Cortex of kidney (tissue), 1 donor: ENCODE measurements at regions not wholly inside any gene's neighbourhood (a gene's known extent, or its start where the extent isn't known, plus 50 kb on each side); places are given as distances from the start of the nearest gene placed in this dataset.
"Not testable (repeated sequence)": the region's sequence is repeated elsewhere in the genome, so short reads cannot be mapped to it uniquely, and the experiment has no call there.

ENCODE experiments used
- DNase-seq: peaks from one replicate; lab custom pipeline; 2025; lab: John Stamatoyannopoulos, UW

- DNase-seq: no peak
These were observed 51.1 kb upstream of the JADE1 start for GRCh38 chr4:128758314-128758922.

- no peak for DNase-seq
These were observed 51.8 kb upstream of the JADE1 start for GRCh38 chr4:128757712-128758111.

- DNase-seq: no peak
These were observed 58.1 kb upstream of the JADE1 start for GRCh38 chr4:128751354-128751753.

DNA sequence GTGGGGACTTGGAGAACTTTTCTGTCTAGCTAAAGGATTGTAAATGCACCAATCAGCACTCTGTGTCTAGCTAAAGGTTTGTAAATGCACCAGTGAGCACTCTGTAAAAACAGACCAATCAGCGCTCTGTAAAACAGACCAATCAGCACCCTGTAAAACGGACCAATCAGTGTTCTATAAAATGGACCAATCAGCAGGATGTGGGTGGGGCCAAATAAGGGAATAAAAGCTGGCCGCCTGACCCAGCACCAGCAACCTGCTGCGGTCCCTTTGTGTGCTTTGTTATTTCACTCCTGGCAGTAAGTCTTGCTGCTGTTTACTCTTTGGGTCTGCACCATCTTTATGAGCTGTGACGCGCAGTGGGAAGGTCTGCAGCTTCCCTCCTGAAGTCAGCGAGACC is 67.8 kb upstream of the JADE1 start:
- DNase-seq: not testable (repeated sequence)

DNA sequence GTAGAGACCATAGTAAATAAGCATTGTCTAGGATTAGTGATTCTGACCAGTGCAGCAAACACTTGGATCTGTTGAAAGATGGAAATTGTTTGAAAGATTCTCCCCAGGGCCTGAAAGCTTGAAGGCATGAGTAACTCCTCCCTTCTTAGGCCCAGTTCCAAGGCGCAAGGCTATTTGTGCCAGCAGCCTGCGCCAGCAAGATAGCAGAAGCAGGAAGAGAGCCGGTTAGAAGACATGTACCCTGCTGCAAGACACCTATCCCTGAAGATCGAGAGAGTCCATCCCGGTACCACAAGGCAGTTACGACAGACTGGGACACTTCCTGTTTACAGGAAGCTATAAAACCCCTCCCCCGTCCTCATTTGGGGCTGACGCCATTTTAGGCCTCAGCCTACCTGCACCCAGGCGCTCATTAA is 72.4 kb upstream of the JADE1 start:
- no peak for DNase-seq

DNA sequence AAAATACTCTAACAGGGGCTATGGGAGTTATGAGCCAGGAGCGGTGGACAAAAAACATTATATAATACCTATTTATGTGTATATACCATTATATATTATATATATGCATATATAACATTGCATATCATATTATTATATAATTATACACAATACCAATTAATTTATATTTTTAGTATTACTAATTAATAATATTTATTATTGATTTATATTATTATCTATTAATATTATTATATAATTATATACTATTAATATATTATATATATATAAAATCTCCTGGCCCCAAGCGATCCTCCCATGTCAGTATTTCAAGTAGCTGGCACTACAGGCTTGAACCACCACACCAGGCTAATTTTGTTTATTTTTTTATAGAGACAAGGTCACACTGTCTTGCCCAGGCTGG is 73.8 kb upstream of the JADE1 start:
- DNase-seq: no peak

- DNase-seq: no peak
These were observed 81.3 kb upstream of the JADE1 start for GRCh38 chr4:128728190-128728589.

DNA sequence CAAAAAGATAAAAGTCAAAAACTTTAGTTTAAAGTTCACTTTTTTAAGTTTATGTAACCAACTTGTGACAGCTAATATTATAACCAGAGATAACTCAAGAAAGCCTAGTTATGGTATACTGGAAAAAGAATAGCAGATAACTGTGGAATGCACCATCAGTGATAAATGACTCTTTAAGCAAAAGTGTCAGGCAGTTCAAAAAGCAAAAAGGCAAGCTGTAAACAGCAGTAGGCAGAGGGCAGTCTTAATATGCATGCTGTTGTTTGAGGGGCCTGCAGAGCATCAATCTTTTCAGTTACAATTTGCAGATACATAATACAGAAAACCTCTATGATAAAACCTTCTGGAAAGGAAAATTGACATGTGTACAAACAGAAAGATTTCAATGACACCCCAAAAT is 81.8 kb upstream of the JADE1 start:
- no peak for DNase-seq

DNA sequence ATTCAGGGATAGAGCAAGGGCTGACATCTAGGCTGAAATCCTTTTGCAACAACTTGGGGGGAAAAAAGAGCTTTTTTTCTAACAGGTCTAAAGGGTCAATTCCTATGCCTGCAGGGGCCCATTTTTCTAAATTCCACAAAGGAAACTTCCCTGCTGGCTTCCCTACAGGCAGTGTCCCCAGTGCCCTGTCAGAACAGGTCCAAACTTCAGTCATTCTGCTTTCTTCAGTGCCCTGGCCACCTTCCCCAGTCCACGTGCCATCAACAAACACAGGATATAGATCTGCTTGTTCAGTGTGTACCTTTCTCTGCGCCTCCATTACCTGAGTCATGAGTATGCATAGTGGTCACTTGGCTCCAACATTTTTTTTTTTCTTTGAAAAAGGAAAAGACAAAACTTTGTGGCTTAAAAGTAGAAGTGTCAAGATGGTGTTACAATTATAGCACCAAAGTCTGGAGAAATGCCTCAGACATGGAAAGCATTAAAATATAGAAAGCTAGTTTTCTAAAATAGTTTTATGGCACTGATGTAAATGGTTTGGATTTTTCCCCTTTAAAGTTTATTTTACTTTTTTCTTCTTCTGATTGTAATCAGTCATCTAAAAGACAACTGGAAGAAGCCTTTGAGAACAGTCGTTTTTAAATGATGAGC is 84.0 kb upstream of the JADE1 start:
- no peak for DNase-seq

GRCh38 chr4:128722911-128723310 is 86.6 kb upstream of the JADE1 start:
- DNase-seq: no peak

DNA sequence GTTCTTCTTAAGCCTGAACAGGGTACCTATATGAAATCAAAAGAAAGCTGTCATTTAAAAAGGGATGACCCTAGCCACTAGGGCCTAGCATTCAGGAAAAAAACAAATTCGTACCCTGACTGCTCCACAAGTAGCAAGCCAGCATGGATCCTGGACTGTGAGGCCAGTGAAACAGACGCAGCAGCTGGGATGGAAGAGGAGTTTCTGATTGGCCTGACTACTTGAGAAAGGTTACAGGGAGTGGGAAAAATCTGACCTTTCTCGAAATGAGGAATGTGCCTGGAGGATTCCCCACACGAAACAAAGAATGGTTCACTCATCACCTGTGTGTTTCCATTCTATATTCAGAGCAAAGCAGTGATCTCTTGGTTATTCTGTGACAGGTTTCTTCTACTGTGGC is 87.6 kb upstream of the JADE1 start:
- no peak for DNase-seq

GRCh38 chr4:128720270-128720669 is 89.2 kb upstream of the JADE1 start:
- no peak for DNase-seq

- DNase-seq: no peak
These were observed 90.7 kb upstream of the JADE1 start for GRCh38 chr4:128718768-128719167.

DNA sequence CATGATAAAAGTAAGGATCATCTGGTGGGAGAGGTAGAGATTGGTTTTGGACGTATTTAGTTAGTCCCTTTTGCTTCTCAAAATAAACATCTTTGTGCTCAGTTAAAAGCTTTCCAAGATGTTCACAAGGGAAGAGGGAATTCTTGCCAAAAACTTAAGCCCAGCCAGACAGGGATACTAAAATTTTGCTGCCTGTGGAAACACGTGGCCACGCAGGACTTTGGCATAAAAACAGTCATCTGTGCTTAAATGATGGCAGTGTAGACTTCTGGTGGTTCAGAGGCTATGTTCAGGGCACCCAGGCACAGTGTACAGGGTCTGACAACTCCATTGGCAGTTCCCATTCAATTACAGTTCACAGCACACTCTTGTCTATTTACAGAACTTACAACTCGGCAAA is 93.2 kb upstream of the JADE1 start:
- no peak for DNase-seq

DNA sequence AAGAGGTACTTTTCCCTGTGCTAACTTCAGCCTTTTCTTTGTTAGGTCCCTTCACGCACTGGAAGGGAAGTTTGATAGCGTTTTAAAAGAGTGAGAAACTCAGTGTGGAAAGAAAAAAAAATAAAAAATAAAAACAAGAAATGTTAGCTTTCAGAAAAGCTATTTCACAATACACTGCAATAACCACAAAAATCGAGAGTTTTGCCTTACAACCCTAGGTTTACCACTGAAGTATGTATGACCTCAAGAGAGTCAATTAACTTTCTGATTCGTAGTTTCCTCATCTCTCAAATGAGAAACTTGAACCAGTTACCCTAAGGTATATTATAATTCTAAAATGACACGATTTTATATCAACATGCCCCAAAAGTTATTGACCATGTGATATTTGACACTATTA is 93.9 kb upstream of the JADE1 start:
- DNase-seq: no peak

DNA sequence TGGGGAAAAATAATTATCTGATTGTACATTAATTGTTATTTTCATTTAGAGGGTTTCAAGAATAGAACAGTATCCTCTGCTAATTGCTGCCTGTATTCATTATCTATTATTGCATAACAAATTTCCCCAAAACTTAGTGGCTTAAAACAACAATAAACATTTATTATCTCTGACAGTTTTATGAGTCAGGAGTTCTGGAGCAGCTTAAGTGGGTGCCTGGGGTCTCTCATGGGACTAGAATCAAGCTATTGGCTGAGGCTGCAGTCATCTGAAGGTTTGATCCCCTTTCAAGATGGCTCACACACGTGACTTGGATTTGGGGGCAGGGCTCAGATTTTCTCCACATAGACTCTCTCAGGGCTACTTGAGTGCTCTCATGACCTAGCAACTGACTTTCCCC is 98.1 kb upstream of the JADE1 start:
- DNase-seq: no peak

GRCh38 chr4:128709268-128709667 is 100.2 kb upstream of the JADE1 start:
- DNase-seq: no peak

DNA sequence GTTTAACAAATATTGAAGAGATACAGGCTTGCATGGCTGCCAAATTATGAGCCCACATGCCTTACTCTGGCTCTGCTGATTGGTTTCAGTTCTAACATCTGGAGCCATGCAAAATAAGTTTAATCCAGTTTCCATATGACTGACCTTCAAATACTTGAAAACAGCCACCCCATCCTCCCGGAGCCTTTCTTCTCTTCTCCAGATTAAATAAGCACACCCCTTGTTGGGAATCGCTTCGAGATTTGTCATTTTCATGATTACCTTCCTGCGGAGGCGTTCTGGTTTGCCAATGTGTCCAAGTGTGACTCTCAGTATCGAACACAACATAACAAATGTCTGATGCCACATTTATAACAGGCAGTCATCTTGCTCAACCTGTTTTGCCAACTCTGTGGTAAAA is 101.6 kb upstream of the JADE1 start:
- DNase-seq: no peak

DNA sequence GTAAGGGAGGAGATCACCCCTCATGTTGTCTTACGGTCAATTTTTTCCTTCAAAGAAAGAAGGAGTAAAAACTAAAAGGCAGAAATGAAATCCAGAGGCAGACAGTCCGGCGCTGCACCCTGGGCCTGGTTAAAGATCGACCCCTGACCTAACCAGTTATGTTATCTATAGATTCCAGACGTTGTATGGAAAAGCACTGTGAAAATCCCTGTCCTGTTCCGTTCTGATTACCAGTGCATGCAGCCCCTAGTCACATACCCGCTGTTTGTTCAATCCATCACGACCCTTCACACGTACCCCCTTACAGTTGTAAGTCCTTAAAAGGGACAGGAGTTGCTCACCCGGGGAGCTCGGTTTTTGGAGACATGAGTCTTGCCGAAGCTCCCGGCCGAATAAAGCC is 105.6 kb upstream of the JADE1 start:
- DNase-seq: no peak

GRCh38 chr4:128700659-128701350 is 108.7 kb upstream of the JADE1 start:
- DNase-seq: no peak

DNA sequence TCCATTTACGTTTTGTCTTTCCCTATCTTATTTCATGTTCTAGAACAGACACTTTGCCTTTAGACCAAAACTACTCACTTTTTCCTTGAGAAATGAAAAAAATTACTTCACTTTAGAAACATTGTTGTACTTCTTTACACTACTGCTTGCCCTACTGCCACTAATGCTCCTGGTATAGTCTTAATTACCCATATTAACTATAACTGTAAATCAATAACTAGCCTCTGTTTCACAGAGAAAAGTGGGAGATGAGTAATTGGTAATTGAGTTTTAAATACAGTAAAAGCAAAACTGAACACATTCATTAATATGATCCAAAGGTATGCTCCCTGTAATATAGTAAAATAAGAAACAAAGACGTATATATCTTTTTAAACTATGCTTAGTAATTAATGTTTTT is 111.1 kb upstream of the JADE1 start:
- no peak for DNase-seq

DNA sequence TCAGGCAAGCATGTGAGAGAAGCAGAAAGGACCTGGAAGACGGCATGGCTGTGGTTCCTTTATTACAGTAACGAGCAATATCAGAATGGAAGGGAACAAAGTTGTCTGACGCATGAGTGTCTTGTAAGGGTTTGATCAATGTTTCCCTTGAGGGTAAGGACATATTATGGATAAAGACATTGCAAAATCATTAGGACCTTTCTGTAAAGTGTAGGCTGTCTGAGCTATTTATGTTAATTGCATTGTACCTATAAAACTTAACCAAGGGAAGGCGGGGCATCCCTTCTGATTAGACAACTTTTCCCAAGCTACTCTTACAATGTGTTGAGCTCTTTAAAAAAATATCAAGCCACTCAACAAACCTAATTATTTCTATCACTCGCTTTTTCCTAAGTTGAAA is 112.2 kb upstream of the JADE1 start:
- DNase-seq: no peak

DNA sequence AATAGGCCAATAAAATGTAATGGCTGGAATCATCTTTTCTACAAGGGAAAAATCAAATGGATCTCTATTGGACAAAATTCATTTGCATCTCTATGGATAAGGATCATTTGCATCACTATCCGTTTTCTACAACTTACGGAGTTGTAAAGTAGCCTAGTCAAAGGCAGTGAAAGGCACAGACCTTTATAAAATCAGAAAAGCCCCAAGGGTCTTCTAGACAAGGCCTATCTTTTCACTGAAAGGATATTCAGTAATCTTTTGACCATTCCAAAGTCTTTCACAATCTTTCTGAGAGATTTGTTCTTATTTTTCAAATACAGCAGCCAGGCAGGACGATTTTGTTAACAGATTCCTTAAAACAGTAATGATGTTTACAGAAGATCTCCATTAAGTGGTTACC is 119.5 kb upstream of the JADE1 start:
- DNase-seq: no peak
